ENCODE measurements at regions not wholly inside any gene's neighbourhood (a gene's known extent, or its start where the extent isn't known, plus 50 kb on each side); places are given as distances from the start of the nearest gene placed in this dataset.

DNA sequence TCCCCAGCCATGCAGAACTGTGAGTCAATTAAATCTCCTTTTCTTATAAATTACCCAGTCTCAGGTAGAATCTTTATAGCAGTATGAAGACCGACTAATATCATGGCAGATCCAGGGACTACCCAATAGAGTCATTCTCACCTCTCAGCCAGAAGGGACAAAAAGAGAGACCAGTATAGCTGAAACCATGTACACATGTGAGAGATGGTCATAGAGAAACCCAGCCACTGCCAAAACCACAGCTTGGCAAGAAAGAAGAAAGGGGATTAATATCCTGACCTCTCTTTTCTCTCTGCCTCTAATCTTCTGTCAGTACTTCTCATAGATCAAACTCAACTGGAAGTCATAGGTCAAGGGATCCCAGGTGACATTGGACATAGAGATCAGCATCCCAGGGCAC, 109.8 kb downstream of the CCDC34 start:
- DNase-seq (ENCODE audit: low spot score) = no peak

DNA sequence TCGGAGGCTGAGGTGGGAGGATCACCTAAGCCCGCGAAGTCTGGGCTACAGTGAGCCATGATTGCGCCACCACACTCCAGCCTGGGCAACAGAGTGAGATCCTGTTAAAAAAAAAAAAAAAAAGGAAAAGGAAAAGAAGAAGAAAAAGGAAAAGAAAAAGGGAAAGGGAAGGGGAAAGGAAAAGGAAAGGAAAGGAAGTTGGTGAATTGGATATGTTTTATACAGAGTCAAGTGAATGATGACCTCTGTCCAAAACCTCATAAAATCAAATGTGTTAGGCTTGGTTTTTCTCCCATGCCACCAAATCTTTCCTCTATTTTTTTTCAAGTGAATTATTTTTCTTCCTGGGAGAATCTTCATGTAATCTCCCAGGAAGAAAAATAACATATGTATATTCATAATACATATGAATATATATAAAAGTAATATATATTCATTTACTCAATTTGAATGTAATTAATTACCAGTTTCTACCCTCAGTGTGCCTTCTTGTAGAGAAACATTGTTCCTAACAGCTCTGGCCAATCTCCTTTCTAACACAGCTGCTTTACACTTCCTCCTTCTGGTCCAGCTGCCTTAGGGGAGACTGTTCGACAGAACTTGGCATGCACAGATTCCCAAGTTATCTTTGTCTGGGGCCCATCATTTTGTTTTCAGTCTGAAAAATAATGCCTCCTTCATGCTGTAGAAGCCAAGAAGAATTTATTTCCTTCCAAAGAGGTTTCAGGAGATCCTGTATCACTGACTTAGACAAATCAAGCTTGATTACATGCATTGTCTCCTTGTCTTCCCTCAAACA, 111.9 kb downstream of the CCDC34 start:
- ATAC-seq (ENCODE audit: low read depth) (no peak), DNase-seq (ENCODE audit: low spot score) (no peak)
- TF ChIP-seq, protein P1, sequence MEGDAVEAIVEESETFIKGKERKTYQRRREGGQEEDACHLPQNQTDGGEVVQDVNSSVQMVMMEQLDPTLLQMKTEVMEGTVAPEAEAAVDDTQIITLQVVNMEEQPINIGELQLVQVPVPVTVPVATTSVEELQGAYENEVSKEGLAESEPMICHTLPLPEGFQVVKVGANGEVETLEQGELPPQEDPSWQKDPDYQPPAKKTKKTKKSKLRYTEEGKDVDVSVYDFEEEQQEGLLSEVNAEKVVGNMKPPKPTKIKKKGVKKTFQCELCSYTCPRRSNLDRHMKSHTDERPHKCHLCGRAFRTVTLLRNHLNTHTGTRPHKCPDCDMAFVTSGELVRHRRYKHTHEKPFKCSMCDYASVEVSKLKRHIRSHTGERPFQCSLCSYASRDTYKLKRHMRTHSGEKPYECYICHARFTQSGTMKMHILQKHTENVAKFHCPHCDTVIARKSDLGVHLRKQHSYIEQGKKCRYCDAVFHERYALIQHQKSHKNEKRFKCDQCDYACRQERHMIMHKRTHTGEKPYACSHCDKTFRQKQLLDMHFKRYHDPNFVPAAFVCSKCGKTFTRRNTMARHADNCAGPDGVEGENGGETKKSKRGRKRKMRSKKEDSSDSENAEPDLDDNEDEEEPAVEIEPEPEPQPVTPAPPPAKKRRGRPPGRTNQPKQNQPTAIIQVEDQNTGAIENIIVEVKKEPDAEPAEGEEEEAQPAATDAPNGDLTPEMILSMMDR (IDR thresholded peaks at IDR 0.05; ENCODE audit: poor library complexity, severe bottlenecking) = no peak
- Histone ChIP-seq H3K27me3 (ENCODE audit: insufficient read depth, poor library complexity, severe bottlenecking) (no peaks in the 10 kb centered on the region), H3K9me3 (ENCODE audit: severe bottlenecking) (no peaks in the 10 kb centered on the region), H3K36me3 (ENCODE audit: low read depth) (no peaks in the 10 kb centered on the region), H3K4me1 (ENCODE audit: insufficient read depth, poor library complexity, severe bottlenecking) (no peaks in the 10 kb centered on the region), H3K27ac (ENCODE audit: poor library complexity, severe bottlenecking) (no peak overlapping the region), H3K4me3 (ENCODE audit: severe bottlenecking) (no peak overlapping the region)

More for the DNA sequence above, 109.8 kb downstream of the CCDC34 start:
- H3K27ac ChIP-seq (ENCODE audit: poor library complexity, severe bottlenecking) = no peak overlapping the region
- no peak for ATAC-seq (ENCODE audit: low read depth)
- no peaks in the 10 kb centered on the region for H3K27me3 ChIP-seq (ENCODE audit: insufficient read depth, poor library complexity, severe bottlenecking)
- no peaks in the 10 kb centered on the region for H3K36me3 ChIP-seq (ENCODE audit: low read depth)
- H3K4me1 ChIP-seq (ENCODE audit: insufficient read depth, poor library complexity, severe bottlenecking) = no peaks in the 10 kb centered on the region
- TF ChIP-seq, protein P1 (IDR thresholded peaks at IDR 0.05; ENCODE audit: poor library complexity, severe bottlenecking) = no peak
- no peaks in the 10 kb centered on the region for H3K9me3 ChIP-seq (ENCODE audit: severe bottlenecking)
- H3K4me3 ChIP-seq (ENCODE audit: severe bottlenecking) = no peak overlapping the region

DNA sequence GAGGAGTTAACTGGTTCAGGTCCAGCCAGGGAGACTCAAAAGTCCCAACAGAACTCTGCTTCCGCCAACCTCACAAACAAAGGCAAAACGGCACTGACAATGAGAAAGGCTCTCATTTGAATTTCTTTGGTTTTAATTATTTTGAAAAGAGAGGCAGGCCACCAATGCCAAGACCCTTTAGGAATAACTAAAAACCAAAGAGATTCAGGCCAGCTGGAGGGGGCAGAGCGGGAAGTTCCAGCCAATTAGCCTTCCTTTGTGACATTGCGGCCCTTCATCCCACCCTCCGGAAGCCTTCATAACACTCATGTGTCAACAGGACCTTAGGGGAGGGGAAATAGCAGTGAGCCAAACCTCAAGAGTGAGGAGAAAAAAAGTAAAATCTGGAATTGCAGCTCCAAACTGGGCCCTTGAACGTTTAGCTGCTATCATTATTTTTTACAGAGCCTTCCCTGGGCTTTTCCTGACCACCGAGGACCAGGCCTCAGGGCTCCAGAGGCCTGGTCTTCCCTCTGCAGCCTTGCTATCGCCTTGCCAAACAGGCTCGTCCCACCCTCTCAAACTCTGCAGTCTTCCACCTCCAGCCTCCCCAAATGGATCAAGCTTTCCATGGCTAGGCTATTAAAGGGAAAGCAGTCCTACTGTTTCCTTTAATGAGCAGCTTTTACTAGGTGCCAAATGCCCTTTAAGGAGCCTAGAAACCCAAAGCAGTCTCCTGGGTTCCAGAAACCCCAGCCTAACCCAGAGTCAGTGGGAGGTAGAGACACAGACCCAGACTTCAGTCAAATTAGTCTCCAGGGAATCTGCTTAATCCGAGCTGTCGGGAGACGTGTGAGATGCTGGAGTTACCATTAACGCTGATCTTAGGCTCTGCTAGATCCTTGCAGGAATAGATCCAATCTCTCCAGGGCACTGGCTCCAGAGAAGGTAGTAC, 114.2 kb downstream of the CCDC34 start:
- ATAC-seq (ENCODE audit: low read depth) = no peak
- H3K27ac ChIP-seq (ENCODE audit: poor library complexity, severe bottlenecking) = no peak overlapping the region
- TF ChIP-seq, protein P1 (IDR thresholded peaks at IDR 0.05; ENCODE audit: poor library complexity, severe bottlenecking) = no peak
- no peaks in the 10 kb centered on the region for H3K4me1 ChIP-seq (ENCODE audit: insufficient read depth, poor library complexity, severe bottlenecking)
- H3K27me3 ChIP-seq (ENCODE audit: insufficient read depth, poor library complexity, severe bottlenecking) = no peaks in the 10 kb centered on the region
- H3K9me3 ChIP-seq (ENCODE audit: severe bottlenecking) = no peaks in the 10 kb centered on the region
- no peaks in the 10 kb centered on the region for H3K36me3 ChIP-seq (ENCODE audit: low read depth)
- no peak overlapping the region for H3K4me3 ChIP-seq (ENCODE audit: severe bottlenecking)
- no peak for DNase-seq (ENCODE audit: low spot score)

DNA sequence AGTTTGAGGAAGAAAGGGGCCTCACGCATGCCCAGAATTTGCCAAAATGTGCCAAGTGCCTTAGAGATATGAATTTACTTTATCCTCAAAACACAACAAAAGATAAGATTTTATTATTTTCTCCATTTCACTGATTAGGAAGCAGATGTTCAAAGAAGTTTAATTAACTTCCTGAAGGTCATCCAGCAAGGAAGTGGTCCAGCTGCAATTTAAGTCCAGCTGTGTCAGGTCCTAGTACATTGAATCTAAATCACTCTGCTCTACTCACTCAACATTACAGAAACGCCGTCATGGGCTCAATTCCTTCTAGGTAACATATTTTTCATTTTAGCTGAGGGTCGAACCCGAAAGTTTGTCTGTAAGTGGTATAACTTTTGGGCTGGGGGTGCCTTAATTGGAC, 115.4 kb downstream of the CCDC34 start:
- DNase-seq (ENCODE audit: low spot score) (no peak), ATAC-seq (ENCODE audit: low read depth) (no peak)
- no peak overlapping the region for H3K27ac ChIP-seq (ENCODE audit: poor library complexity, severe bottlenecking)
- H3K4me3 ChIP-seq (ENCODE audit: severe bottlenecking) = no peak overlapping the region
- H3K4me1 ChIP-seq (ENCODE audit: insufficient read depth, poor library complexity, severe bottlenecking) = no peaks in the 10 kb centered on the region
- TF ChIP-seq, protein P1 (IDR thresholded peaks at IDR 0.05; ENCODE audit: poor library complexity, severe bottlenecking) = no peak
- no peaks in the 10 kb centered on the region for H3K27me3 ChIP-seq (ENCODE audit: insufficient read depth, poor library complexity, severe bottlenecking)
- no peaks in the 10 kb centered on the region for H3K36me3 ChIP-seq (ENCODE audit: low read depth)
- H3K9me3 ChIP-seq (ENCODE audit: severe bottlenecking) = no peaks in the 10 kb centered on the region

All from RWPE2 (cell line).